CD4-positive, alpha-beta T cell treated with Interleukin-6 for 4 hours (primary cell): ENCODE measurements at regions not wholly inside any gene's neighbourhood (a gene's known extent, or its start where the extent isn't known, plus 50 kb on each side); places are given as distances from the start of the nearest gene placed in this dataset.
A peak's percentile ranks its signal among the peaks of the same experiment; 100 is the strongest.

Source experiments
- DNase-seq: peaks from one replicate; pipeline ENCODE4 v3.0.0-alpha.2; 2020; ENCODE audit warnings: mixed read lengths

DNA sequence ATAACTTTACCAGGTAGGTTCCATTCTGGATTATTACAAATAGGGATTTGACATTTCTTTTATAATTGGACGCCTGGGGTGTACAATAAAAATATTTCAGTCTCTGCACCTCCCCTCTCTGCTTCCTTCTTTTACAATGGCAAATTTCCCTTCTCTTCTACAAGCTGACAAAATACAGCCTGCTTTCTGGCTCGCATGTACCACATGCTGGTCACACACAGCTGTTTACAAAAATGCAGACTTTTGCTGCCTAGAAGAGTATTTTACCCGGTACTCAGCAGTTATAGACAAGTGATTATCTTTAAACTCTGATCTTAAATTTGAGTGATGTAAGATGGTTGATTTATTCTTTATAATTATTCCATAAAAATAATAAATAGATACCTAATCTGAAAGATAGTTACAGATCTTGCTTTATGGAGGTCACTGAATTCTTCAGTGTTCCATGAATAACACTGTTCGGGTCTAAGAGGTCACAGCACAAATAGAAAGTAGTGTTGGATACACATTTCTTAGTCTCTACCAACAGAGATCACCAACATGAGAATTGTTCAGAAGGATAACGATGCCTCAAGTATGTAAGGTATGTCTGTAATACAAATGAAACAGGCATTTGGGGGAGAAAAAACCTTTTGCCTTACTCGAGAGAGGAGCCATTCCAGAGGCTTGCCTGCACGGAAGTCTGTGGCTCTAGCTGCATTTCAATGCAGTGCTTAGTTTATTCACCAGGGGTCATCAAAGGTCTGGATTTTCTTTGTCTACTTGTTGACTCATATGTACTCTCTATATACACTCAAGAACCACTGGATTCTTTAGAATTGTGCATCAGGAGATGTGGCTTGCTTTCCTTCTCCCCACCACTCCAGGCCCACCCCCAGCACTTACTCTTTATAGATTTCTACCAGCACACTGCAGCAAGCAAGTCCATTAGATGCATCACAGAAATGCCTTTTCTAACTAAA, 206.6 kb upstream of the RFX3 start:
- peak; percentile 30 for DNase-seq

GRCh38 chr9:3730511-3730922, 204.7 kb upstream of the RFX3 start:
- DNase-seq = no peak

DNA sequence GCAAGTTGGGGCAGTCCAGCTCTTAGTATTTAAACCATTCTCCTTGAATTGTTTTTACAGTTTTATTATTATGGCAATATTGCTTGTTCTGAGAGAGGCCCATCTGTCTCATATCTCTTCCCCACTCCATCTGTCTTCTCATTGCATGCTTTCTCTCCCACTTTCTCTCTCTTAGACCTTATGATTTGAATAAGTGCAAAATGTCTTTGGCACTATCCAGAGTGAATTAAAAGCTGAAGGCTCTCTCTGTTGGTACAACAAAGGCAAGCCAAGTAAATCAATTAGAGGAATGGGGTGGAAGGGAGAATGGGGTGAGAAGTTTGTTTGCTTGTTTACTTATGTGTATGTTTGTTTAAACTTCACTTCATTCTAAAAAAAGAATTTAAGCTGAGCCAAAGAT, 195.3 kb upstream of the RFX3 start:
- no peak for DNase-seq

DNA sequence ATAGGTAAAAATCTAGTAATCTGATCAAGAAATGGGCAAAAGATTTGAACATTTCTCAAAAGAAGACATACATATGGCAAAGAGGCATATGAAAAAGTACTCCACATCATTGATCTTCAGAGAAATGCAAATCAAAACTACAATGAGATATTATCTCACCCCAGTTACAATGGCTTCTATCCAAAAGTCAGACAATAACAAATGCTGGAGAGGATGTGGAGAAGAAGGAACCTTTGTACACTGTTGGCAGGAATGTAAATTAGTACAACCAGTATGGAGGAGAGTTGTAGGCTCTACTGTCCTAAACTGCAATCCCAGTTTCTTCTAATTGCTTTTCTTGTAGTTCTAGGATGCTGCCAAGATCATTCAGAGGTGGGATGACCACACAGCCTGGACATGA, 193.5 kb upstream of the RFX3 start:
- DNase-seq = no peak

DNA sequence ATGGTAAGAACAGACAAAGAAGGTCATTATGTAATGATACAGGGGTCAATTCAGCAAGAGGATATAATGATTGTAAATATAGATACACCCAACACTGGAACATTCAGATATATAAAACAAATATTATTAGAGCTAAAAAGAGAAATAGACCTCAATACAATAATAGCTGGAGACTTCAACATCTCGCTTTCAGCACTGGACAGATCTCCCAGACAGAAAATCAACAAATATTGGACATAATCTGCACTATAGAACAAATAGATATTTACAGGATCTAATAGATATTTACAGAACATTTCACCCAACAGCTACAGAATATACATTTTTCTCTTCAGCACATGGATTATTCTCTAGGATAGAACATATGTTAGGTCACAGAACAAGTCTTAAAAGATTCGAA, 190.6 kb upstream of the RFX3 start:
- DNase-seq = no peak

GRCh38 chr9:3708751-3709150, 182.9 kb upstream of the RFX3 start:
- DNase-seq = no peak

DNA sequence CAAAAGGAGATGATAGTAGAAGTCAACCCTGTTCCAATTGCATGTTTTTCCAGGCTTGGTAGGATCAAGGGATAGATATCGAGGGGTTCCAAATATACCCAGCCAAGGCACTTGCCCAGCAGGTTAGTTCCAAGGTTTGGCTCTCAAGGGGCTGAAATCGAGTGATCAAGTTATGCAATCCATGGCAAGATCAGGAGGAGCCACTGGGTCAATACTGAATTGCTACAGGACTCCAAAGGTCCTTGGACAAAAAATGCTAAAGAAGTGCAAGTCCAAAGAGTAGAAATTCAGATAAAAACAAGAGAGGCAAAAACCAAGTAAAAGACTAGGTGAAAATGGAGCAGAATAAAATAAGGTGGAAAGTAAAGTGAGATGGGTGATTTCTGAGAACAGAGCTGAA, 179.1 kb upstream of the RFX3 start:
- DNase-seq = no peak

- DNase-seq = no peak
These were observed 175.0 kb upstream of the RFX3 start for GRCh38 chr9:3700772-3701171.

GRCh38 chr9:3699883-3700282, 174.1 kb upstream of the RFX3 start:
- DNase-seq = no peak

DNA sequence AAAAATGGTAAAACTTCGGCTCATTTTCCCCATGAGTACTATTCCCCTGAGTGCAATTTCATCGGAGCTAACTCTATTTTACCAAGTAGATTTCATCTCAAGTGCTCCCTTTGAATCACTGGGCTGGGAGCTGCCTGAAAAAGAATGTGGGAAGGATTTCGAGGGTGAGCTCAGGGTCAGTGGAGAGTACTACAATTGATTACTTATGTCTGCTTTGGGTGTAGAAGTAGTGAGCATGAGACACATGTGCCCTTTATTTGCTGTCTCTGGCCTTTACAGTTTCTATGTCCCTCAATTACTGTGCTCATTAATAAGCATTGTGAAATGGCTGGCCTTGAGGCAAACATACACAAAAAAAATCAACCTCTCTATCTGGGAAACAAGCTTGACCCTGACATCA, 172.7 kb upstream of the RFX3 start:
- no peak for DNase-seq

GRCh38 chr9:3698076-3698475, 172.3 kb upstream of the RFX3 start:
- no peak for DNase-seq

GRCh38 chr9:3696368-3696767, 170.6 kb upstream of the RFX3 start:
- no peak for DNase-seq

GRCh38 chr9:3692606-3693005, 166.8 kb upstream of the RFX3 start:
- no peak for DNase-seq

- DNase-seq = no peak
These were observed 163.8 kb upstream of the RFX3 start for GRCh38 chr9:3689555-3689954.

- no peak for DNase-seq
These were observed 161.3 kb upstream of the RFX3 start for GRCh38 chr9:3687145-3687544.

- DNase-seq = no peak
These were observed 156.4 kb upstream of the RFX3 start for GRCh38 chr9:3682186-3682585.

- DNase-seq = no peak
These were observed 151.7 kb upstream of the RFX3 start for GRCh38 chr9:3677541-3677940.

GRCh38 chr9:3676766-3677165, 151.0 kb upstream of the RFX3 start:
- DNase-seq = no peak

- DNase-seq = no peak
These were observed 150.1 kb upstream of the RFX3 start for GRCh38 chr9:3675946-3676345.

DNA sequence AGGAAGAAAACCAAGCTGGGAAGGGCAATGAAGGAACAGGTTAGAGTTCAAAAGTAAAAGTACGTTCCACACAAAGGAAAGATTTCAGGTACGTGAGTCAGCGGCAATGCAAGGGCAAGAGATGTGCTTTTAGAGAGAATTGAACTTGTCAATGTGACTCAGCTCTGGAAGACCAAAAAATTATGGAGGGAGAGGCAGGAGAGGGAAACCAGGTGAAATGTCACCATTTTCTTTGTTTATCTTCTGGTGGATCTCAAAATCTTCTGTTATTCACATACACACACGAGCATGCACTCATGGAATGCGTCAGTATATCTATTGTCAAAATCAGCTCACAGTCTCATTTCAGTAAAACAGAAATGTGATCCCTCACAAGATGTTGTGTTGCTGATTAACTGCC, 148.8 kb upstream of the RFX3 start:
- DNase-seq = no peak

DNA sequence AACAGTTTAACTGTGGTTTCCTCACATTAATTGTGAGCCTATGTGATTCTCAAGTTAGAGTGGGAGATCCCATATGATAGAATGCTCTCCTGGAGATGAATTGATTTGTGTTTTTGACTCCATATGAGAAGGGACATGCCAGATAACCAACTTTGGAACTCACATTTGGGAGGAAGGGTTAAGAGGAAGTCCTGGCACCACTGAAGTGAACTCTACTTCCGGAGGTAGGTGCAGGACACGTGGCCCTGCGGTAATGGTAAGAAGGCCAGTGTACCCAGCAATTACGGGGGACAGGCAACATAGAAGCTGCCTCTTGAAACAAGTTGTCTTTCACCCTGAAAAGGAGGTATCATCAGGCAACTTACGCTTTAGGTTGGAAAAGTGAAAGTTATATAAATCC, 146.6 kb upstream of the RFX3 start:
- no peak for DNase-seq

DNA sequence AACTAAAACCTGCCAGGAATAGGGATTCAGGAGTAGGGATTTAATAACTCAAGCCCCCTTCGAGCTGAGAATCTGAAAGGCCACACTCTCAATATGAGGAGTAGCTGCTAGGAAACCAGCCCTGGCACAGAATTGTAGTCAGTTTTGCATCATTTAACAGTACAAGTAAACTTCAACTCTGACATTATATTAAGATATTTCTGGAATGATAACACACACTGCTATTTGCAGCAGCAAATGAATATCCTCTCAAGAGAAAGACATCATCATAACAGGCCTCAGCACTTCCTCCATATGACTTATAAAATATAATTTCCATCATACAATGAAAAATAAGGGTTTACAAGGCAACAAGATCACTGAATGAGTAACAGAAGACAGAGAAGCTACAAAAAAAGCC, 138.2 kb upstream of the RFX3 start:
- DNase-seq = no peak

DNA sequence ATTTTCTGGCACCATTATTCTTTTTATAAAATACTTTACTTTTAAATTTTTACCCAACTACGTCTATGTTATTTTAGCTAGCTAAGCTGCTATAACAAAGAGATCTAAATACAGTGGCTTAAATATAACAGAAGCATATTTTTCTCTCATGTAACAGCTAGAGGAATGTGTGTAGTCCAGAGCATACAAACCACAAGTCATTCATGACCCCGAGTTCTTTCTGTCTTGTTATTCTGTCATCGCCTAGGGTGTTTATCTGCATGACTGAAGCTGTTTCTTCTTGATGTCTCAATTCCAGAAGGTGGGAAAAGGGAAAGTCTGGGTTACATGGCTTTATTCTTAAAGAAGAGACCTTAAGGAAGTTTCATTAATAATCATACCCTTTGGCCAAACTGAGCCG, 136.9 kb upstream of the RFX3 start:
- no peak for DNase-seq

DNA sequence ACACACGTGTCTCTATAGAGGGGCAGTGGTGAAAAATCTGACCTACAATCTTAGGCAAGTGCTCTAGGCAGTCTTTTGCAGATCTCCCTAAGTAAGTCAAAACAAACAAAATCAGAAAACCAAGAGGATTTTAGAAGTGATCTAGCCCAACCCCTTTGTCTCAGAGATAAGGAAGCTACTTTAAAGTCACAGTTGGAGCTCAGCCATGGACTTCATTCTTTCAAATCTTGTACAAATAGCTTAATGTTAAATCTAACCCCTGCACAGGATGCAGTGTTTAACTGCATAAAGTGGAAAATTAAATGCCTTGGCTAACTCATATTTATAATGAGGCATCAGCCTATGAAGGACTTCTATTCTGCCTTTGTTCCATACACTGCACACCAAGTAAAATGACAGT, 135.1 kb upstream of the RFX3 start:
- no peak for DNase-seq

DNA sequence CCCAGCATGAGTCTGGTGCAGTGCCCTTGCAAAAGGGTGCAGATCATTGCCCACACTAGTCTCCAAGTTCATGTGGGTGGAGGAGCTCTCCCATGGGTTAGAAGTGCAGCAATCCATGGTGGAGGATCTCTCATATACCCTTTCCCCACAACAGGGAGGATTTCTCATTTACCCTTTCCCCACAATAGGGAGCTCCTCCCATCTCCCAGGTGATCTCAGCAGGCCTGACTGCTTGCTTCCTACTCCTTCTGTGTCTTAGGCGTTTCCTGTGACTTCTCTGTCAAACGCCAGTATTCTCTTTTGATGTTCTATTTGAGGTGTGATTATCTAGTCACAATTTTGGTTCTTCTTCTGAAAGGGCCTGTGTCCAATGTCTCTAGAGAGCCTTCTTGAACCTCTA, 133.8 kb upstream of the RFX3 start:
- DNase-seq = no peak
